ENCODE measurements at regions not wholly inside any gene's neighbourhood (a gene's known extent, or its start where the extent isn't known, plus 50 kb on each side); places are given as distances from the start of the nearest gene placed in this dataset.

- intact Hi-C loops (cut with micrococcal nuclease): no loop called here
- Histone ChIP-seq H3K79me2 (ENCODE audit: insufficient read depth, low read length) (no peaks in the 10 kb centered on the region), H3K4me2 (ENCODE audit: low read length) (no peak overlapping the region), H3K9ac (ENCODE audit: low read length) (no peak overlapping the region), H3K27me3 (ENCODE audit: insufficient read depth, low read length) (peaks cover 6% of the 10 kb centered on the region; the same call in 1 of the 2 replicates), H3K9me2 (ENCODE audit: insufficient read depth) (no peaks in the 10 kb centered on the region), H3K27ac (ENCODE audit: low read depth, low read length) (no peak overlapping the region), H3K4me3 (replicated peaks in 1 of 2; ENCODE audit: low read depth in 1 of 2, low read length in 2 of 2) (no peak overlapping the region), H2AFZ (ENCODE audit: low read depth, low read length, poor library complexity, severe bottlenecking) (no peak overlapping the region), H4K20me1 (ENCODE audit: insufficient read depth) (no peaks in the 10 kb centered on the region), H3K36me3 (ENCODE audit: control insufficient read depth in 1 of 2, insufficient read depth in 2 of 2, low read length in 2 of 2) (no peaks in the 10 kb centered on the region), H3K4me1 (ENCODE audit: control insufficient read depth in 1 of 2, insufficient read depth in 2 of 2, low read length in 2 of 2) (no peaks in the 10 kb centered on the region), H3K9me3 (ENCODE audit: control insufficient read depth in 1 of 2, insufficient read depth in 1 of 2, low read depth in 1 of 2, low read length in 2 of 2) (no peaks in the 10 kb centered on the region)
- ATAC-seq (no peak), DNase-seq (ENCODE audit: low read depth, low spot score) (no peak)
- ChIA-PET POLR2A (no interaction called here), RAD21 (ENCODE audit: low non-redundant PET in 1 of 2, low total read pairs in 2 of 2, uncharacterized antibody in 2 of 2, unreplicated experiment in 2 of 2) (no interaction called here), CTCF (no interaction called here)
- BruUV-seq (replicated peaks): no TSS peak
- TF ChIP-seq EGR1 (IDR thresholded peaks at IDR 0.05; ENCODE audit: low read depth) (no peak), YY1 (IDR thresholded peaks at IDR 0.05; ENCODE audit: extremely low read depth, insufficient replicate concordance, low read depth, low read length) (no peak), TCF7L2 (IDR thresholded peaks at IDR 0.05; ENCODE audit: borderline replicate concordance, extremely low read depth, insufficient read depth, insufficient read length) (no peak), CBX3 (IDR thresholded peaks at IDR 0.05; ENCODE audit: low read depth) (no peak), ZBTB33 (IDR thresholded peaks at IDR 0.05; ENCODE audit: extremely low read depth, insufficient replicate concordance, low read length) (no peak), POLR2A (IDR thresholded peaks at IDR 0.05; ENCODE audit: borderline replicate concordance, extremely low read depth, insufficient read depth, insufficient read length) (no peak), EZH2 (IDR thresholded peaks at IDR 0.05) (no peak), EZH2phosphoT487 (IDR thresholded peaks at IDR 0.05; ENCODE audit: borderline replicate concordance) (no peak), CEBPB (IDR thresholded peaks at IDR 0.05; ENCODE audit: low read depth) (no peak), ZNF274 (IDR thresholded peaks at IDR 0.05; ENCODE audit: low read depth, low read length) (no peak)
- TF ChIP-seq, protein P1, sequence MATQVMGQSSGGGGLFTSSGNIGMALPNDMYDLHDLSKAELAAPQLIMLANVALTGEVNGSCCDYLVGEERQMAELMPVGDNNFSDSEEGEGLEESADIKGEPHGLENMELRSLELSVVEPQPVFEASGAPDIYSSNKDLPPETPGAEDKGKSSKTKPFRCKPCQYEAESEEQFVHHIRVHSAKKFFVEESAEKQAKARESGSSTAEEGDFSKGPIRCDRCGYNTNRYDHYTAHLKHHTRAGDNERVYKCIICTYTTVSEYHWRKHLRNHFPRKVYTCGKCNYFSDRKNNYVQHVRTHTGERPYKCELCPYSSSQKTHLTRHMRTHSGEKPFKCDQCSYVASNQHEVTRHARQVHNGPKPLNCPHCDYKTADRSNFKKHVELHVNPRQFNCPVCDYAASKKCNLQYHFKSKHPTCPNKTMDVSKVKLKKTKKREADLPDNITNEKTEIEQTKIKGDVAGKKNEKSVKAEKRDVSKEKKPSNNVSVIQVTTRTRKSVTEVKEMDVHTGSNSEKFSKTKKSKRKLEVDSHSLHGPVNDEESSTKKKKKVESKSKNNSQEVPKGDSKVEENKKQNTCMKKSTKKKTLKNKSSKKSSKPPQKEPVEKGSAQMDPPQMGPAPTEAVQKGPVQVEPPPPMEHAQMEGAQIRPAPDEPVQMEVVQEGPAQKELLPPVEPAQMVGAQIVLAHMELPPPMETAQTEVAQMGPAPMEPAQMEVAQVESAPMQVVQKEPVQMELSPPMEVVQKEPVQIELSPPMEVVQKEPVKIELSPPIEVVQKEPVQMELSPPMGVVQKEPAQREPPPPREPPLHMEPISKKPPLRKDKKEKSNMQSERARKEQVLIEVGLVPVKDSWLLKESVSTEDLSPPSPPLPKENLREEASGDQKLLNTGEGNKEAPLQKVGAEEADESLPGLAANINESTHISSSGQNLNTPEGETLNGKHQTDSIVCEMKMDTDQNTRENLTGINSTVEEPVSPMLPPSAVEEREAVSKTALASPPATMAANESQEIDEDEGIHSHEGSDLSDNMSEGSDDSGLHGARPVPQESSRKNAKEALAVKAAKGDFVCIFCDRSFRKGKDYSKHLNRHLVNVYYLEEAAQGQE (IDR thresholded peaks at IDR 0.05; ENCODE audit: low read depth): no peak
Measured at GRCh38 chr7:142616842-142617241, 132.4 kb upstream of the PRSS1 start.

All from HCT116 (cell line).